ENCODE measurements at regions not wholly inside any gene's neighbourhood (a gene's known extent, or its start where the extent isn't known, plus 50 kb on each side); places are given as distances from the start of the nearest gene placed in this dataset.
"Not testable (repeated sequence)": the region's sequence is repeated elsewhere in the genome, so short reads cannot be mapped to it uniquely, and the experiment has no call there.

GRCh38 chr5:69013481-69013880 lies 80.3 kb upstream of the SLC30A5 start:
- Histone ChIP-seq H3K9me3 (ENCODE audit: control insufficient read depth in 2 of 3, insufficient read depth in 1 of 3, low read length in 3 of 3) (no peaks in the 10 kb centered on the region), H3K4me1 (ENCODE audit: control insufficient read depth in 2 of 3, insufficient read depth in 2 of 3, low read depth in 1 of 3, low read length in 3 of 3) (no peaks in the 10 kb centered on the region), H3K27me3 (ENCODE audit: control insufficient read depth, insufficient read depth, low read length) (no peaks in the 10 kb centered on the region), H3K27ac (ENCODE audit: low read depth in 2 of 2, low read length in 2 of 2) (no peak overlapping the region), H3K36me3 (ENCODE audit: control insufficient read depth in 2 of 3, insufficient read depth in 3 of 3, low read length in 3 of 3) (no peaks in the 10 kb centered on the region), H3K4me3 (ENCODE audit: low read length in 3 of 3) (no peak overlapping the region), H3K9ac (ENCODE audit: low read length in 3 of 3) (no peak overlapping the region)
- DNase-seq = no peak
- intact Hi-C loops (cut with DNase I) = no loop called here
- no peak for TF ChIP-seq CTCF (IDR thresholded peaks at IDR 0.05; ENCODE audit: borderline replicate concordance, extremely low read depth, insufficient read depth)
- FAIRE-seq = no peak

DNA sequence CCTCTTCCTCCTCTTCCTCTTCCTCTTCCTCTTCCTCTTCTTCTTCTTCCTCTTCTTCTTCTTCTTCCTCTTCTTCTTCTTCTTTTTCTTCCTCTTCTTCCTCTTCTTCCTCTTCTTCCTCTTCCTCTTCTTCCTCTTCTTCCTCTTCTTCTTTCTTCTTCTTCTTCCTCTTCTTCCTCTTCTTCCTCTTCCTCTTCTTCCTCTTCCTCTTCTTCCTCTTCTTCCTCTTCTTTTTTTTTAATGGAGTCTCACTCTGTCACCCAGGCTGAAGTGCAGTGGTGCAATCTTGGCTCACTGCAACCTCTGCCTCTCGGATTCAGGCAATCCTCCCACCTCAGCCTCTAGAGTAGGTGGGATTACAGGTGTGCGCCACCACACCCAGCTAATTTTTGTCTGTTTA lies 79.8 kb upstream of the SLC30A5 start:
- DNase-seq, FAIRE-seq: not testable (repeated sequence)

DNA sequence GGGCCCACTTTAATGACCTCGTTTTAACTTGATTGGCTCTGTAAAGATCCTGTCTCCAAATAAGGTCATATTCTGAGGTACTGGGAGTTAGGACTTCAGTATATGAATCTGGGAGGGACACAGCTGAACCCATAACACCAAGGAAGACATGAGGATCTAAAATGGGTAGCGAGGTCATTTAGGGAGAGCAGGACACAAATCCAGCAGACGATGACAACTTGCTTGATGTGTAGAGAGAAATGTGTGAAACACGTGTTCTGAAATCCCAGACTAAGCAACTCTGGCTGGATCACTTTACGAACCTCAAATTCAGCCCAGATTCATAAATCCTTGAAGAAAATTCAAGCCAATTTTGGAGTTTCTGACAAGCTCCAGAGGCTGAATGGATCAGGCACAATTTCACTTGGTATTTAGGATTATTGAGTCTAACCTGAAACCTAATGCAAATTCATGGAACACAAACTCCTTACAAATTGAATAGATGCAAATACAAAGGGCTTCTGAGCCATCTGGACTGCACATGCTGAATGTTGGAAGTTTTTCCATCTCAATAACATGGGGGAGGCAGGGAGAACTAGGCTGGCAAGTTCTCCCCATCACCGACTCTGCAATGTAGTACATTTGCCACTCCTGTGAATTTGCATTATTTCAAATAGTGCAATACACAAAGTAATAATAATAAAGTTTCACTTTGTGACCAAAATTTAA lies 74.0 kb upstream of the SLC30A5 start:
- intact Hi-C loops (cut with DNase I) = no loop called here
- Histone ChIP-seq H3K9ac (ENCODE audit: low read length in 3 of 3) (no peak overlapping the region), H3K4me1 (ENCODE audit: control insufficient read depth in 2 of 3, insufficient read depth in 2 of 3, low read depth in 1 of 3, low read length in 3 of 3) (no peaks in the 10 kb centered on the region), H3K36me3 (ENCODE audit: control insufficient read depth in 2 of 3, insufficient read depth in 3 of 3, low read length in 3 of 3) (no peaks in the 10 kb centered on the region), H3K27me3 (ENCODE audit: control insufficient read depth, insufficient read depth, low read length) (no peaks in the 10 kb centered on the region), H3K27ac (ENCODE audit: low read depth in 2 of 2, low read length in 2 of 2) (no peak overlapping the region), H3K4me3 (ENCODE audit: low read length in 3 of 3) (no peak overlapping the region), H3K9me3 (ENCODE audit: control insufficient read depth in 2 of 3, insufficient read depth in 1 of 3, low read length in 3 of 3) (no peaks in the 10 kb centered on the region)
- DNase-seq (no peak), FAIRE-seq (no peak)
- no peak for TF ChIP-seq CTCF (IDR thresholded peaks at IDR 0.05; ENCODE audit: borderline replicate concordance, extremely low read depth, insufficient read depth)

More for the DNA sequence above, 79.8 kb upstream of the SLC30A5 start:
- H3K36me3 ChIP-seq (ENCODE audit: control insufficient read depth in 2 of 3, insufficient read depth in 3 of 3, low read length in 3 of 3); H3K9me3 ChIP-seq (ENCODE audit: control insufficient read depth in 2 of 3, insufficient read depth in 1 of 3, low read length in 3 of 3); H3K27me3 ChIP-seq (ENCODE audit: control insufficient read depth, insufficient read depth, low read length); H3K4me3 ChIP-seq (ENCODE audit: low read length in 3 of 3); H3K4me1 ChIP-seq (ENCODE audit: control insufficient read depth in 2 of 3, insufficient read depth in 2 of 3, low read depth in 1 of 3, low read length in 3 of 3); intact Hi-C loops (cut with DNase I); H3K27ac ChIP-seq (ENCODE audit: low read depth in 2 of 2, low read length in 2 of 2); H3K9ac ChIP-seq (ENCODE audit: low read length in 3 of 3): not testable (repeated sequence)

DNA sequence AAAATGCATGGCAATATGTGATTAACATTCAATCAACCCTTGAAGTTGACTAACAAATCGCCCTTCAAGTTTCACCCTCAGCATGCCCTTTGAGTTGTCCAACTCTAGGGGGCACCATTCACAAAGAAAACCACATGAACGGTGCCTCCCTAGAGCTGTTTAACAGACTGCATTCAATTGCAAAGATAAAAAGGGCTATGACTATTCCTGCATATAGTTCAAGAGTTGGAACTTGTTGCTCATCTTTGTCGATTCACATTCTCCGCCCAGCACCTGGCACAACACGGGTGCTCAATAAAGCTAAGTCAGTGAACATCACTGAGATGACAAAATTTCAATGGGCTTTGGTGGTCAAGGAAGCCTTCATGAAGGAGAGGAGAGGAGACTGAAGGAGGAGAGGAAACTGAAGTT lies 69.6 kb upstream of the SLC30A5 start:
- peak; percentile 25 for TF ChIP-seq CTCF (IDR thresholded peaks at IDR 0.05; ENCODE audit: borderline replicate concordance, extremely low read depth, insufficient read depth)
- DNase-seq (peak in 2 of 5 donors; percentile 10 to 43), FAIRE-seq (no peak)
- Histone ChIP-seq H3K36me3 (ENCODE audit: control insufficient read depth in 2 of 3, insufficient read depth in 3 of 3, low read length in 3 of 3) (no peaks in the 10 kb centered on the region), H3K27ac (ENCODE audit: low read depth in 2 of 2, low read length in 2 of 2) (no peak overlapping the region), H3K9ac (ENCODE audit: low read length in 3 of 3) (no peak overlapping the region), H3K4me1 (ENCODE audit: control insufficient read depth in 2 of 3, insufficient read depth in 2 of 3, low read depth in 1 of 3, low read length in 3 of 3) (no peaks in the 10 kb centered on the region), H3K4me3 (ENCODE audit: low read length in 3 of 3) (no peak overlapping the region), H3K27me3 (ENCODE audit: control insufficient read depth, insufficient read depth, low read length) (no peaks in the 10 kb centered on the region), H3K9me3 (ENCODE audit: control insufficient read depth in 2 of 3, insufficient read depth in 1 of 3, low read length in 3 of 3) (no peaks in the 10 kb centered on the region)
- intact Hi-C loops (cut with DNase I) = no loop called here

Data from kidney (tissue), 13 donors.